ENCODE measurements at regions not wholly inside any gene's neighbourhood (a gene's known extent, or its start where the extent isn't known, plus 50 kb on each side); places are given as distances from the start of the nearest gene placed in this dataset.
"Not testable (repeated sequence)": the region's sequence is repeated elsewhere in the genome, so short reads cannot be mapped to it uniquely, and the experiment has no call there.

- TF ChIP-seq CTCF (IDR thresholded peaks at IDR 0.05; ENCODE audit: low read length); EZH2 (IDR thresholded peaks at IDR 0.05; ENCODE audit: borderline replicate concordance, low read length): not testable (repeated sequence)
Observed at GRCh38 chr5:63083689-63084088, 505.1 kb downstream of the LRRC70 start.

Measured in OCI-LY1 (cell line).